HL-60 (cell line): ENCODE measurements at regions not wholly inside any gene's neighbourhood (a gene's known extent, or its start where the extent isn't known, plus 50 kb on each side); places are given as distances from the start of the nearest gene placed in this dataset.

ENCODE experiments used
- DNase-seq, 2 experiments: peaks; one replicate each; pipeline ENCODE4 v3.0.0-alpha.2; 2010 to 2020; ENCODE audit warnings: low read depth in 1 of 2, low spot score in 1 of 2
- H3K27ac ChIP-seq: fragments of 250-450 bp; sonication (Bioruptor Pico); replicated peaks from 2 replicates; pipeline ENCODE4 v1.5.1; 2020; ENCODE audit warnings: mild to moderate bottlenecking, moderate library complexity
- H3K27me3 ChIP-seq: fragments of 250-450 bp; sonication (Bioruptor Pico); 2 replicates; pipeline ENCODE4 v1.5.1; 2021; ENCODE audit warnings: mild to moderate bottlenecking, moderate library complexity; ENCODE audit not compliant: insufficient read depth, poor library complexity, severe bottlenecking
- H3K4me3 ChIP-seq: replicated peaks from 2 replicates; pipeline ENCODE4 v1.5.1; 2011; ENCODE audit warnings: mild to moderate bottlenecking, control low read depth, low read length; ENCODE audit not compliant: insufficient read depth
- CTCF ChIP-seq: IDR thresholded peaks from one replicate; pipeline ENCODE4 v1.5.1; 2011; ENCODE audit warnings: low read length, control low read depth, inconsistent platforms; ENCODE audit not compliant: insufficient read depth
- GABPA ChIP-seq: IDR thresholded peaks from 2 replicates; pipeline ENCODE4 v1.6.1; 2012; ENCODE audit warnings: low read depth
- POLR2AphosphoS5 ChIP-seq: IDR thresholded peaks from 2 replicates; pipeline ENCODE4 v1.6.1; 2012; ENCODE audit warnings: low read depth
- REST ChIP-seq: IDR thresholded peaks from 2 replicates; pipeline ENCODE4 v1.6.1; 2012; ENCODE audit warnings: low read depth; ENCODE audit not compliant: insufficient replicate concordance
- SPI1 ChIP-seq: IDR thresholded peaks from 2 replicates; pipeline ENCODE4 v1.6.1; 2012; ENCODE audit warnings: low read depth, mild to moderate bottlenecking, borderline replicate concordance

DNA sequence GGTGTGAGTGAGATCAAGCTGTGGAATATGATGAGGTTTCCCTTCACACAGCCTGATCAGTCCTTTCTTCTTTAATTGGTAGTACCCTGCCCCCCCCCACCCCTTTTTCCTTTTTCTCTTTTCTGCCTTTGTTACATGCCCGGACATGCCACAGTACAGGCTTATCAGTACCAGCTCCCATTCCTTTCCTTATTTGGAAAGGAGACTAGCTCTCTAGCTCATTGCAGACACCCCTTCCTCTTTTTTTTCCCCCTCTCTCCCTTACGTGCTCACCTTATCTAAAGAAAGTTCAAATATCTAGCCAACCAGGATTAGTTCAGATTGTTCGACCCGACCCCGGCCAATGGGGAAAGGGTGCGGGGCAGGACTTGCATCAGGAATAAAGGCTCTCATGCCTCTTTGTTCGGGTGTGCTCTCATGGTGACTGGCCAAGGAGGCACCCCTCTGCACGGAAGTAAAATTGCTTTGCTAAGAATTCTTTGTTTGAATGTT lies 230.4 kb downstream of the ACTR3B start:
- no peak for DNase-seq
- Histone ChIP-seq H3K27ac (no peak overlapping the region), H3K4me3 (no peak overlapping the region), H3K27me3 (peaks cover 2% of the 10 kb centered on the region)
- TF ChIP-seq POLR2AphosphoS5 = no peak
- no peak for TF ChIP-seq CTCF
- TF ChIP-seq SPI1 = no peak
- no peak for TF ChIP-seq REST
- no peak for TF ChIP-seq GABPA

- TF ChIP-seq POLR2AphosphoS5 (no peak), CTCF (no peak), SPI1 (no peak), GABPA (no peak), REST (no peak)
- no peak for DNase-seq
- Histone ChIP-seq H3K4me3 (no peak overlapping the region), H3K27ac (no peak overlapping the region), H3K27me3 (no peaks in the 10 kb centered on the region)
Measured at GRCh38 chr7:152998420-152998819, 238.9 kb downstream of the ACTR3B start.

- TF ChIP-seq CTCF (no peak), SPI1 (no peak), GABPA (no peak), REST (no peak), POLR2AphosphoS5 (no peak)
- Histone ChIP-seq H3K27ac (no peak overlapping the region), H3K27me3 (no peaks in the 10 kb centered on the region), H3K4me3 (no peak overlapping the region)
- DNase-seq = no peak
Measured at GRCh38 chr7:153002115-153002514, 242.6 kb downstream of the ACTR3B start.
